ENCODE measurements at regions not wholly inside any gene's neighbourhood (a gene's known extent, or its start where the extent isn't known, plus 50 kb on each side); places are given as distances from the start of the nearest gene placed in this dataset.

GRCh38 chr18:47506897-47507296, 255.4 kb upstream of the SKOR2 start:
- H3K79me1 ChIP-seq (ENCODE audit: low read depth in 1 of 2, low read length in 2 of 2): no peaks in the 10 kb centered on the region
- H4K20me1 ChIP-seq (ENCODE audit: insufficient read depth, low read length): no peaks in the 10 kb centered on the region
- TF ChIP-seq USF2 (IDR thresholded peaks at IDR 0.05; ENCODE audit: low read depth, low read length) (no peak), RCOR1 (IDR thresholded peaks at IDR 0.05; ENCODE audit: insufficient replicate concordance, low read length) (no peak), MXI1 (IDR thresholded peaks at IDR 0.05; ENCODE audit: borderline replicate concordance, low read depth, low read length) (no peak), CEBPB (IDR thresholded peaks at IDR 0.05; ENCODE audit: low read depth, low read length) (no peak), NFE2L2 (IDR thresholded peaks at IDR 0.05; ENCODE audit: low read depth, low read length) (no peak), MAFK (IDR thresholded peaks at IDR 0.05; ENCODE audit: low read depth, low read length) (no peak), FOS (IDR thresholded peaks at IDR 0.05; ENCODE audit: low read depth, low read length) (no peak), RAD21 (IDR thresholded peaks at IDR 0.05; ENCODE audit: low read length) (no peak), RFX5 (IDR thresholded peaks at IDR 0.05; ENCODE audit: low read depth, low read length) (no peak), CHD1 (IDR thresholded peaks at IDR 0.05; ENCODE audit: low read depth, low read length) (no peak), MAZ (IDR thresholded peaks at IDR 0.05; ENCODE audit: borderline replicate concordance, low read depth, low read length) (no peak), POLR2A (IDR thresholded peaks at IDR 0.05; ENCODE audit: low read depth, low read length) (no peak), BHLHE40 (IDR thresholded peaks at IDR 0.05; ENCODE audit: low read depth, low read length) (no peak), CTCF (conservative IDR thresholded peaks at IDR 0.05; ENCODE audit: low read depth, low read length) (no peak), SMC3 (IDR thresholded peaks at IDR 0.05; ENCODE audit: low read depth, low read length) (no peak)
- TF ChIP-seq, protein P1, sequence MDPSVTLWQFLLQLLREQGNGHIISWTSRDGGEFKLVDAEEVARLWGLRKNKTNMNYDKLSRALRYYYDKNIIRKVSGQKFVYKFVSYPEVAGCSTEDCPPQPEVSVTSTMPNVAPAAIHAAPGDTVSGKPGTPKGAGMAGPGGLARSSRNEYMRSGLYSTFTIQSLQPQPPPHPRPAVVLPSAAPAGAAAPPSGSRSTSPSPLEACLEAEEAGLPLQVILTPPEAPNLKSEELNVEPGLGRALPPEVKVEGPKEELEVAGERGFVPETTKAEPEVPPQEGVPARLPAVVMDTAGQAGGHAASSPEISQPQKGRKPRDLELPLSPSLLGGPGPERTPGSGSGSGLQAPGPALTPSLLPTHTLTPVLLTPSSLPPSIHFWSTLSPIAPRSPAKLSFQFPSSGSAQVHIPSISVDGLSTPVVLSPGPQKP (IDR thresholded peaks at IDR 0.05; ENCODE audit: borderline replicate concordance, low read depth, low read length): no peak
- BruUV-seq (replicated peaks): no TSS peak
- POLR2A ChIA-PET (ENCODE audit: unreplicated experiment): no interaction called here
- H3K56ac ChIP-seq (ENCODE audit: extremely low read depth, insufficient read depth, low read length): no peak overlapping the region
- H2AK9ac ChIP-seq (replicated peaks; ENCODE audit: low read depth, low read length, poor library complexity): no peak overlapping the region
- no peak overlapping the region for H4K5ac ChIP-seq (ENCODE audit: low read depth, low read length)
- no peaks in the 10 kb centered on the region for H3K4me1 ChIP-seq (ENCODE audit: control insufficient read depth, insufficient read depth, low read length)
- H2BK120ac ChIP-seq (ENCODE audit: low read depth, low read length): no peak overlapping the region
- H3K27ac ChIP-seq (ENCODE audit: insufficient read depth, low read length): no peak overlapping the region
- no peak overlapping the region for H3K18ac ChIP-seq (ENCODE audit: low read depth, low read length)
- H2BK20ac ChIP-seq (ENCODE audit: low read depth, low read length): no peak overlapping the region
- H2AK5ac ChIP-seq (ENCODE audit: low read depth, low read length): no peak overlapping the region
- CTCF ChIA-PET: no interaction called here
- H4K8ac ChIP-seq (ENCODE audit: low read depth in 2 of 2, low read length in 2 of 2): no peak overlapping the region
- no peak overlapping the region for H3K23ac ChIP-seq (ENCODE audit: low read depth, low read length)
- DNase-seq: no peak
- H3K4me3 ChIP-seq (ENCODE audit: insufficient read depth, low read depth, low read length): no peak overlapping the region
- H3K4ac ChIP-seq (ENCODE audit: low read depth, low read length): no peak overlapping the region
- H3K27me3 ChIP-seq (ENCODE audit: control insufficient read depth, insufficient read depth, low read length): no peaks in the 10 kb centered on the region
- peaks cover 9% of the 10 kb centered on the region for H3K9me3 ChIP-seq (ENCODE audit: control insufficient read depth, insufficient read depth, low read length)
- dilution Hi-C loops (cut with HindIII; ENCODE audit: low sequenced_read_pairs, unreplicated experiment) (no loop called here), intact Hi-C loops (cut with micrococcal nuclease) (no loop called here), in situ Hi-C loops (cut with MboI; ENCODE audit: low sequenced_read_pairs) (no loop called here)
- H3K36me3 ChIP-seq (ENCODE audit: control insufficient read depth, insufficient read depth, low read length): no peaks in the 10 kb centered on the region
- ATAC-seq (ENCODE audit: low read depth): no peak
- H3K9ac ChIP-seq (ENCODE audit: low read depth, low read length): no peak overlapping the region
- H2BK15ac ChIP-seq (ENCODE audit: low read depth, low read length): no peak overlapping the region
- H3K4me2 ChIP-seq (ENCODE audit: low read depth, low read length): no peak overlapping the region
- no peak overlapping the region for H2AFZ ChIP-seq (replicated peaks; ENCODE audit: low read length, poor library complexity)
- no peak overlapping the region for H4K91ac ChIP-seq (ENCODE audit: insufficient read depth, low read depth, low read length)
- WGBS, 2 experiments (ENCODE audit: extremely low coverage in 2 of 2, insufficient read length in 1 of 2): 50% methylated on average over 1 of the region's 7 CpGs; no CpG with 5 or more reads in 1 of the 2 experiments
- H3K9me1 ChIP-seq (ENCODE audit: insufficient read depth, low read length): no peaks in the 10 kb centered on the region
- H3K14ac ChIP-seq (replicated peaks; ENCODE audit: low read depth, low read length): no peak overlapping the region
- no peak overlapping the region for H2BK5ac ChIP-seq (ENCODE audit: low read depth, low read length, poor library complexity, severe bottlenecking)
